ENCODE measurements at regions not wholly inside any gene's neighbourhood (a gene's known extent, or its start where the extent isn't known, plus 50 kb on each side); places are given as distances from the start of the nearest gene placed in this dataset.

GRCh38 chr6:90435207-90435899, 138.7 kb upstream of the BACH2 start:
- DNase-seq (ENCODE audit: low read depth) = no peak

DNA sequence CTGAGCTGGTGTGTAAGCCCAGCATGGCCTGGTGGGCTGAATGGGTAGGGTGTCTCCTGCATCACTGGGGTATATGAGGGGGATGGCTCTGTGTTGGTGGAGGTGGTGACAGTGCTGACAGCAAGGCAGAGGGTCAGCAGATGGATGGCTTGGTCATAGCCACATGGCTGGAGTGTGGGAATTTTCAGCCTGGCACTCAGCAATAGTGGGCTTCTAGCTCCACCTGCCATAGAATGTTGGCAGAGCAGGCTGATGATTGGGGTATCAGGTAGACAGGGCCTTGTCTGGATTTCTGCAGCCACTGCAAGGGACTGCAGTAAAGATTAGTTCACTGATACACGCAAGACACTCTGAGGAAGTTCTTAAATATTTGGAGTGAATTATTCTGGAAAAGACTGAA, 137.5 kb upstream of the BACH2 start:
- no peak for DNase-seq (ENCODE audit: low read depth)

GRCh38 chr6:90432937-90433336, 136.3 kb upstream of the BACH2 start:
- no peak for DNase-seq (ENCODE audit: low read depth)

DNA sequence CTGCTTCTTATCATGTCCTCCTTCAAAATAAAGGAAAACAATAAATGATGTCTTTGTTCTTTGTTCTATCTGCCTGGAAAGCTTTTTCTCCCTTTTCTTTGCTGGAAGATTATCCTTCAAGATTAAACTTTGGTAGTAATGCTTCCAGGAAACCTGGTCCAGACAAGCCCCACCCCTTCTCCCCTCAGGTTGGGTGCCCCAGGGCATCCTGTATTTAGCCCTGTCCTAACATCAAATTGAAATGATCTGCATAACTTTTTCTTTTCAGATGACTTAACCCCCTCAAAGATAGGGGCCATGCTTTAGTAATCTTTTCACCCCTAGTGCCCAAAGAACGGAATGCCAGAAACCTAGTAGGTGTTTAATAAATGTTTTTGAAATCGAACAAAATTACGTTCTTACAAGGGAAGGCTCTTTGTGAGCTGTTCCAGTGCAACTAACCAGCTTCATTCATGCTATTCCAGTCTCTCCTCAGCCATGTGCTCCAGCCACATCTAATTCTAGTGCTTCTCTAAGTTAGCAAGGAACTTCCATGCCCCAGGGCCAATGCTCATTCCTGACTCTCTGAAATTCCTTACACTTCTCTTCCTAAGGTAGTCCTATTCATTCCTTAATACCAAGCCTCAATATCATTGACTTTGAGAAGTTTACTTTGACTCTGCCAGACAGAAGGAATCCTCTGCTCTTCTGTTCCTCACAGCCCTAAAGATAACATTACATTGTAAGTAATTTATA, 135.6 kb upstream of the BACH2 start:
- DNase-seq (ENCODE audit: low read depth) = no peak

GRCh38 chr6:90431576-90431975, 134.9 kb upstream of the BACH2 start:
- no peak for DNase-seq (ENCODE audit: low read depth)

DNA sequence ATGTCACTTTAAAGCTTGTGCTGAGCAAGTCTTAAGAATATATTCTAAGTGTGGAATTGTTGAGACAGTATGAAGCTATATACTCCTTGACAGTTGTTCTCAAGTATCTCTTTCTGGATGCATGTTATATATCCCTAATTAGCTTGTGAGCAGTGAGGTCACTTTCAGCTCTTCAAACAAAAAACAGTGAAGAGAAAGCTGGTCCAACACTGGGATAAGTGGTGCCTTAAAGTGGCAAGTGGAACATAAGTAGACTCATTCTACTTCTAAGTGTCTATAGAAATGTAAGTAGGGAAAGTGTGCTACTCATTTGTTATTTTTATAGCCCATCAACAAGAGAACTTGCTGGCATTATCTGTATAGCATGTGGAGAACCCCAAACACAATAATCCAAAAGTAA, 133.1 kb upstream of the BACH2 start:
- no peak for DNase-seq (ENCODE audit: low read depth)

- no peak for DNase-seq (ENCODE audit: low read depth)
Observed at GRCh38 chr6:90428514-90428913, 131.9 kb upstream of the BACH2 start.

DNA sequence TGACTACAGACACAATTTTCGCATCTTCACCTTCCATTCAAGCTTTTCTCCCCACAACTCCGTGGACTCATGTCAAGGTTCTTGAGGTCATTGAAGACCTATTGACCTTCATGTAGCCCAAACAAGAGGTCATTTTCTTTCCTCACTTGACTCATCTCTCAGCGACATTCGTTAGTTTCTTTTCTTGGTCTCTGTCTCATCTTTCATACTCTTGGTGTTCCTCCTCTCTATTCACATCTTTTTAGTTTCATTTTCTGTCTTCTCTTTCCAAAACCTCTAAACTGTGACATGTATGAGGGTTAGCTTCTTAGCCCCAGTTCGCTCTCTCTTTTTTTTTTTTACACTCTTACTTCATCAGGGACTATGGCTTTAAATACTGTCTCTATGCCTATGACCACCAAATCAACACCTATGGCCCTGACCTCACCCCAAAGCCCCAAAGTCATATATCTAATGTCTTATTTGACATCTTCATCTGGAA, 128.6 kb upstream of the BACH2 start:
- no peak for DNase-seq (ENCODE audit: low read depth)

- no peak for DNase-seq (ENCODE audit: low read depth)
Observed at GRCh38 chr6:90424580-90424979, 127.9 kb upstream of the BACH2 start.

GRCh38 chr6:90421666-90422065, 125.0 kb upstream of the BACH2 start:
- no peak for DNase-seq (ENCODE audit: low read depth)

- no peak for DNase-seq (ENCODE audit: low read depth)
Observed at GRCh38 chr6:90420500-90420899, 123.9 kb upstream of the BACH2 start.

GRCh38 chr6:90417385-90417784, 120.7 kb upstream of the BACH2 start:
- no peak for DNase-seq (ENCODE audit: low read depth)

- DNase-seq (ENCODE audit: low read depth) = no peak
Observed at GRCh38 chr6:90416322-90416721, 119.7 kb upstream of the BACH2 start.

GRCh38 chr6:90415178-90415577, 118.5 kb upstream of the BACH2 start:
- DNase-seq (ENCODE audit: low read depth) = no peak

- DNase-seq (ENCODE audit: low read depth) = no peak
Observed at GRCh38 chr6:90414352-90414751, 117.7 kb upstream of the BACH2 start.

DNA sequence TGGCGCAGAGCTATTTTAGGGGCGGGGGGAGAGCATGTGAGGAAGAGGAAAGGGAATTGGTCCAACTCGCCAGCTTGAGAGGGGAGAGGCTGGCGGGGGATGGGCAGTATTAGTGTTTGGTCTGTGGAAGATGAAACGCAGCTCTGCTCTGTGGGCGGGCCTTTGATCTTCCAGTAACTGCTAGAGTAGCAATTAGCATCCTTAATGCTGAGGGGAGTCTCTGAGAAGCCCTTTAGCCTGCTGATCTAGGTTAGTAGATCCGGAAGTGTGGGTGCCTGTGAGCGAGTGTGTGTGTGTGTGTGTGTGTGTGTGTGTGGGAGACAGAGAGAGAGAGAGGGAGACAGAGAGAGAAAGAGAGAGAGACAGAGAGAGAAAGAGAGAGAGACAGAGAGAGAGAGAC, 117.2 kb upstream of the BACH2 start:
- DNase-seq (ENCODE audit: low read depth) = peak; percentile 67

DNA sequence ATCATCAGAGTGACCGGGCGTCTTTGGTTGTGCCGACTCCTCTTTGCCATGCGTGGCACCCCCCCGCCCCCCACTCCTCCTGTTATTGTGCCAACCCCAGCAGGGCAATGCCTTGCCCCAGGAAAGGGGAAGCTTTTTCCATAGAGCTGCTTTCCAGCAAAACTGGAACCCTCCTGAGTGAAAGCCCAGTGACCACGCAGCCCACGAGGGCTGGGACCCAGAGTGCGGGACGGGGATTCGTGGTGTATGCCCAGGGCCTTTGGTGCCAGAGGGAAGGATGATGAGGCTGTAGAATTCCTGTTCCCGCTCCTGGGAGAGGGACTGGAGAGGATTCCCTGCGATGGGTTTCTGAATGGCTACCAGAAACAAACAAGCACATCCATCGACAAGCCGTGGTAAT, 116.8 kb upstream of the BACH2 start:
- DNase-seq (ENCODE audit: low read depth) = no peak

GRCh38 chr6:90412538-90413369, 116.1 kb upstream of the BACH2 start:
- DNase-seq (ENCODE audit: low read depth) = no peak

DNA sequence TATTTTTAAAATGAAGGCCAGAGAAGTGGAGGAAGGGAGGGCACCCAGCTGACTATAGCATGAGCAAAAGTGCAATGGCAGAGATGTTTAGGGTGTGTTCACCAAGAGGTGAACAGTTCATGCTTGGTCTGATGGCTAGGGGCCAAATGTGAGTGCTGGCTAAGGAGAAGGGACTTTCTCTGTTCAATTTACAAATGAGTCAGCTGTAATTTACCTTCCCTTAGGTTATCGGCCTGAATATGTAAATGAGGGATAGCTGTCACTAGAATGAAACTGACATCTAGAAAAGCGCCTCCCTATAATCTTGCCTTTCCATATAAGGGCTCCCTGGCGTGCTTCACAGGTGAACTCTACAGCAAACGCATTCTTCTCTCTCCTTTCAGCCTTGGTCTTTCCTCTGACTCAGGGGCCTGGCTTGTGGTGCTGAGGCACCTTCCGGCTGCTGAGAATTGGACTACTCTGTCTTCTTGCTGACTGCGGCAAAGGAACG, 114.7 kb upstream of the BACH2 start:
- peak; percentile 61 for DNase-seq (ENCODE audit: low read depth)

DNA sequence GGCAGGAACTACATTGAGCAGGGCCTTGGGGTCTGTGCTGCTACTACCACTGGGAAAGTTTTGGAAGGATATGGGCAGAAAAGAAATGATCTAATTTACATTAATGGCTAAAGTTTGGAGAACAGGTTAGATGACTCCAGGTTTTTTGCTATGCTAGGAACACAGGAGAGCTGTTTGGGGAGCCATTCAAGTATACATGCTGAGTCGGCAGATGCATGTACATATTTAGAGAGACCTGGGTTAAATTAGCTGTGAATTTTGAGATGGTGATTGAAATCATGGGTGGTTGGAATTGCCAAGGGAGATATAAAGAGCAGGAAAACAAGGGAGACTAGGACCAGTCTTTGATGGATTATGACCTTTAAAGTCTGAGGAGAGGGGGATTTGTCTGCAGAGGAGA, 113.1 kb upstream of the BACH2 start:
- no peak for DNase-seq (ENCODE audit: low read depth)

GRCh38 chr6:90406957-90407356, 110.3 kb upstream of the BACH2 start:
- DNase-seq (ENCODE audit: low read depth) = no peak

- no peak for DNase-seq (ENCODE audit: low read depth)
Observed at GRCh38 chr6:90406142-90406794, 109.6 kb upstream of the BACH2 start.
